ENCODE measurements at regions not wholly inside any gene's neighbourhood (a gene's known extent, or its start where the extent isn't known, plus 50 kb on each side); places are given as distances from the start of the nearest gene placed in this dataset.

- no peak for DNase-seq (ENCODE audit: low read depth in 2 of 2)
Measured at GRCh38 chr3:72492240-72492639, 356.0 kb downstream of the SHQ1 start.

GRCh38 chr3:72490688-72491435 is 357.4 kb downstream of the SHQ1 start:
- DNase-seq (ENCODE audit: low read depth in 2 of 2) = no peak

- no peak for DNase-seq (ENCODE audit: low read depth in 2 of 2)
Measured at GRCh38 chr3:72489901-72490300, 358.3 kb downstream of the SHQ1 start.

- DNase-seq (ENCODE audit: low read depth in 2 of 2) = no peak
Measured at GRCh38 chr3:72488738-72489035, 359.6 kb downstream of the SHQ1 start.

- DNase-seq (ENCODE audit: low read depth in 2 of 2) = no peak
Measured at GRCh38 chr3:72487946-72488737, 360.1 kb downstream of the SHQ1 start.

- no peak for DNase-seq (ENCODE audit: low read depth in 2 of 2)
Measured at GRCh38 chr3:72487078-72487765, 361.0 kb downstream of the SHQ1 start.

- DNase-seq (ENCODE audit: low read depth in 2 of 2) = no peak
Measured at GRCh38 chr3:72485641-72486040, 362.6 kb downstream of the SHQ1 start.

- DNase-seq (ENCODE audit: low read depth in 2 of 2) = no peak
Measured at GRCh38 chr3:72483554-72484104, 364.6 kb downstream of the SHQ1 start.

- DNase-seq (ENCODE audit: low read depth in 2 of 2) = peak; percentile 22 to 41
Measured at GRCh38 chr3:72482589-72483321, 365.5 kb downstream of the SHQ1 start.

GRCh38 chr3:72481542-72481941 is 366.7 kb downstream of the SHQ1 start:
- DNase-seq (ENCODE audit: low read depth in 2 of 2) = no peak

GRCh38 chr3:72480366-72480765 is 367.9 kb downstream of the SHQ1 start:
- DNase-seq (ENCODE audit: low read depth in 2 of 2) = no peak

GRCh38 chr3:72479651-72480215 is 368.5 kb downstream of the SHQ1 start:
- no peak for DNase-seq (ENCODE audit: low read depth in 2 of 2)

- DNase-seq (ENCODE audit: low read depth in 2 of 2) = no peak
Measured at GRCh38 chr3:72476139-72476483, 372.1 kb downstream of the SHQ1 start.

- no peak for DNase-seq (ENCODE audit: low read depth in 2 of 2)
Measured at GRCh38 chr3:72475258-72476138, 372.7 kb downstream of the SHQ1 start.

GRCh38 chr3:72474775-72475174 is 373.5 kb downstream of the SHQ1 start:
- no peak for DNase-seq (ENCODE audit: low read depth in 2 of 2)

- no peak for DNase-seq (ENCODE audit: low read depth in 2 of 2)
Measured at GRCh38 chr3:72473156-72473555, 375.1 kb downstream of the SHQ1 start.

- no peak for DNase-seq (ENCODE audit: low read depth in 2 of 2)
Measured at GRCh38 chr3:72470904-72471417, 377.3 kb downstream of the SHQ1 start.

GRCh38 chr3:72465853-72466252 is 382.4 kb downstream of the SHQ1 start:
- DNase-seq (ENCODE audit: low read depth in 2 of 2) = no peak

- DNase-seq (ENCODE audit: low read depth in 2 of 2) = no peak
Measured at GRCh38 chr3:72463083-72463482, 385.2 kb downstream of the SHQ1 start.

GRCh38 chr3:72462595-72463011 is 385.6 kb downstream of the SHQ1 start:
- DNase-seq (ENCODE audit: low read depth in 2 of 2) = no peak

Measured in stimulated activated CD8-positive, alpha-beta memory T cell treated with anti-CD3 and anti-CD28 coated beads, Interleukin-7, amount 100 ng/mL, for 1 hour (primary cell).